AG09319 (cell line): ENCODE measurements at regions not wholly inside any gene's neighbourhood (a gene's known extent, or its start where the extent isn't known, plus 50 kb on each side); places are given as distances from the start of the nearest gene placed in this dataset.

ENCODE experiments used
- DNase-seq: peaks from one replicate; pipeline ENCODE4 v3.0.0-alpha.2; 2010; ENCODE audit warnings: low read depth; ENCODE audit errors: extremely low read depth
- CTCF ChIP-seq: IDR thresholded peaks from 2 replicates; pipeline ENCODE4 v1.5.1; 2011; ENCODE audit warnings: low read depth, mild to moderate bottlenecking, inconsistent platforms, low read length, moderate library complexity

GRCh38 chr5:109917154-109917546 lies 227.4 kb downstream of the MAN2A1 start:
- no peak for TF ChIP-seq CTCF
- no peak for DNase-seq

- TF ChIP-seq CTCF: no peak
Observed at GRCh38 chr5:109917966-109918365, 228.2 kb downstream of the MAN2A1 start.

GRCh38 chr5:109920736-109921135 lies 231.0 kb downstream of the MAN2A1 start:
- DNase-seq: no peak
- no peak for TF ChIP-seq CTCF

More at GRCh38 chr5:109917966-109918365, 228.2 kb downstream of the MAN2A1 start:
- DNase-seq: peak; percentile 23

- DNase-seq: no peak
- no peak for TF ChIP-seq CTCF
Observed at GRCh38 chr5:109921735-109922380, 232.1 kb downstream of the MAN2A1 start.

- no peak for DNase-seq
- no peak for TF ChIP-seq CTCF
Observed at GRCh38 chr5:109922381-109922995, 232.8 kb downstream of the MAN2A1 start.

- TF ChIP-seq CTCF: no peak
- DNase-seq: no peak
Observed at GRCh38 chr5:109923205-109923604, 233.5 kb downstream of the MAN2A1 start.

- no peak for DNase-seq
- TF ChIP-seq CTCF: no peak
Observed at GRCh38 chr5:109924237-109925107, 234.7 kb downstream of the MAN2A1 start.
